ENCODE measurements at regions not wholly inside any gene's neighbourhood (a gene's known extent, or its start where the extent isn't known, plus 50 kb on each side); places are given as distances from the start of the nearest gene placed in this dataset.

- no peak overlapping the region for H3K27ac ChIP-seq
- H3K9me3 ChIP-seq: no peaks in the 10 kb centered on the region
- intact Hi-C loops (cut with DNase I): no loop called here
- WGBS, 3 donors: 26 to 39% (median 32%) methylated on average over 6 of the region's 6 CpGs
- no peak for DNase-seq
- no peak overlapping the region for H3K4me3 ChIP-seq
- TF ChIP-seq EP300 (IDR thresholded peaks at IDR 0.05) (no peak), CTCF (IDR thresholded peaks at IDR 0.05) (no peak), POLR2A (IDR thresholded peaks at IDR 0.05) (no peak)
- no peaks in the 10 kb centered on the region for H3K27me3 ChIP-seq
- H3K4me1 ChIP-seq (ENCODE audit: insufficient read depth): no peaks in the 10 kb centered on the region
- H3K36me3 ChIP-seq: no peaks in the 10 kb centered on the region
These were observed 80.6 kb downstream of the EN1 start for GRCh38 chr2:118766871-118767270.

GRCh38 chr2:118764855-118765254, 82.6 kb downstream of the EN1 start:
- Histone ChIP-seq H3K4me1 (ENCODE audit: insufficient read depth) (no peaks in the 10 kb centered on the region), H3K27ac (no peak overlapping the region), H3K9me3 (no peaks in the 10 kb centered on the region), H3K4me3 (no peak overlapping the region), H3K27me3 (no peaks in the 10 kb centered on the region), H3K36me3 (no peaks in the 10 kb centered on the region)
- no peak for DNase-seq
- 61 to 66% (median 62%) methylated on average over 4 of the region's 4 CpGs for WGBS, 3 donors
- TF ChIP-seq EP300 (IDR thresholded peaks at IDR 0.05): no peak
- TF ChIP-seq POLR2A (IDR thresholded peaks at IDR 0.05): no peak
- no peak for TF ChIP-seq CTCF (IDR thresholded peaks at IDR 0.05)
- intact Hi-C loops (cut with DNase I): no loop called here

- Histone ChIP-seq H3K36me3 (no peaks in the 10 kb centered on the region), H3K27ac (no peak overlapping the region), H3K4me1 (ENCODE audit: insufficient read depth) (no peaks in the 10 kb centered on the region), H3K9me3 (no peaks in the 10 kb centered on the region), H3K27me3 (no peaks in the 10 kb centered on the region), H3K4me3 (no peak overlapping the region)
- no peak for DNase-seq
- TF ChIP-seq POLR2A (IDR thresholded peaks at IDR 0.05) (no peak), EP300 (IDR thresholded peaks at IDR 0.05) (no peak), CTCF (IDR thresholded peaks at IDR 0.05) (no peak)
- 11 to 32% (median 13%) methylated on average over 12 of the region's 12 CpGs for WGBS, 3 donors
- intact Hi-C loops (cut with DNase I): no loop called here
These were observed 83.7 kb downstream of the EN1 start for GRCh38 chr2:118763797-118764196.

GRCh38 chr2:118762290-118762689, 85.2 kb downstream of the EN1 start:
- H3K4me1 ChIP-seq (ENCODE audit: insufficient read depth): no peaks in the 10 kb centered on the region
- H3K4me3 ChIP-seq: no peak overlapping the region
- DNase-seq: no peak
- H3K27me3 ChIP-seq: no peaks in the 10 kb centered on the region
- no peak overlapping the region for H3K27ac ChIP-seq
- WGBS, 3 donors: 69 to 77% (median 69%) methylated on average over 3 of the region's 3 CpGs
- intact Hi-C loops (cut with DNase I): no loop called here
- TF ChIP-seq CTCF (IDR thresholded peaks at IDR 0.05) (no peak), POLR2A (IDR thresholded peaks at IDR 0.05) (no peak), EP300 (IDR thresholded peaks at IDR 0.05) (no peak)
- no peaks in the 10 kb centered on the region for H3K36me3 ChIP-seq
- no peaks in the 10 kb centered on the region for H3K9me3 ChIP-seq

GRCh38 chr2:118761771-118762170, 85.7 kb downstream of the EN1 start:
- intact Hi-C loops (cut with DNase I): no loop called here

More at GRCh38 chr2:118761771-118762170, 85.7 kb downstream of the EN1 start:
- WGBS, 3 donors: 66 to 80% (median 73%) methylated on average over 6 of the region's 6 CpGs
- no peak for DNase-seq
- Histone ChIP-seq H3K9me3 (no peaks in the 10 kb centered on the region), H3K4me1 (ENCODE audit: insufficient read depth) (no peaks in the 10 kb centered on the region), H3K27me3 (no peaks in the 10 kb centered on the region), H3K4me3 (no peak overlapping the region), H3K27ac (no peak overlapping the region), H3K36me3 (no peaks in the 10 kb centered on the region)
- no peak for TF ChIP-seq CTCF (IDR thresholded peaks at IDR 0.05)
- TF ChIP-seq POLR2A (IDR thresholded peaks at IDR 0.05): no peak

Measured in ovary (tissue), 7 donors.